ENCODE measurements at regions not wholly inside any gene's neighbourhood (a gene's known extent, or its start where the extent isn't known, plus 50 kb on each side); places are given as distances from the start of the nearest gene placed in this dataset.
"Not testable (repeated sequence)": the region's sequence is repeated elsewhere in the genome, so short reads cannot be mapped to it uniquely, and the experiment has no call there.

- no peak for DNase-seq
Observed at GRCh38 chr22:48783821-48784266, 1043.8 kb downstream of the BRD1 start.

GRCh38 chr22:48782811-48783511 is 1044.7 kb downstream of the BRD1 start:
- no peak for DNase-seq

- no peak for DNase-seq
Observed at GRCh38 chr22:48782326-48782725, 1045.3 kb downstream of the BRD1 start.

GRCh38 chr22:48781868-48782267 is 1045.8 kb downstream of the BRD1 start:
- DNase-seq, result no peak

- DNase-seq, result no peak
Observed at GRCh38 chr22:48781391-48781790, 1046.3 kb downstream of the BRD1 start.

GRCh38 chr22:48780597-48781277 is 1046.9 kb downstream of the BRD1 start:
- DNase-seq, result no peak

GRCh38 chr22:48779661-48780596 is 1047.7 kb downstream of the BRD1 start:
- no peak for DNase-seq

GRCh38 chr22:48779211-48779643 is 1048.4 kb downstream of the BRD1 start:
- no peak for DNase-seq

- DNase-seq, result no peak
Observed at GRCh38 chr22:48778308-48779195, 1049.1 kb downstream of the BRD1 start.

GRCh38 chr22:48772286-48772907 is 1055.3 kb downstream of the BRD1 start:
- DNase-seq, result no peak

GRCh38 chr22:48765595-48765994 is 1062.1 kb downstream of the BRD1 start:
- no peak for DNase-seq

- DNase-seq, result no peak
Observed at GRCh38 chr22:48761546-48761945, 1066.1 kb downstream of the BRD1 start.

GRCh38 chr22:48760481-48761390 is 1066.9 kb downstream of the BRD1 start:
- no peak for DNase-seq

GRCh38 chr22:48758881-48759875 is 1068.5 kb downstream of the BRD1 start:
- no peak for DNase-seq

- no peak for DNase-seq
Observed at GRCh38 chr22:48757985-48758561, 1069.6 kb downstream of the BRD1 start.

GRCh38 chr22:48757581-48757980 is 1070.1 kb downstream of the BRD1 start:
- DNase-seq, result no peak

GRCh38 chr22:48757135-48757534 is 1070.5 kb downstream of the BRD1 start:
- not testable (repeated sequence) for DNase-seq

- no peak for DNase-seq
Observed at GRCh38 chr22:48756146-48757111, 1071.2 kb downstream of the BRD1 start.
